ENCODE measurements at regions not wholly inside any gene's neighbourhood (a gene's known extent, or its start where the extent isn't known, plus 50 kb on each side); places are given as distances from the start of the nearest gene placed in this dataset.
"Not testable (repeated sequence)": the region's sequence is repeated elsewhere in the genome, so short reads cannot be mapped to it uniquely, and the experiment has no call there.

DNA sequence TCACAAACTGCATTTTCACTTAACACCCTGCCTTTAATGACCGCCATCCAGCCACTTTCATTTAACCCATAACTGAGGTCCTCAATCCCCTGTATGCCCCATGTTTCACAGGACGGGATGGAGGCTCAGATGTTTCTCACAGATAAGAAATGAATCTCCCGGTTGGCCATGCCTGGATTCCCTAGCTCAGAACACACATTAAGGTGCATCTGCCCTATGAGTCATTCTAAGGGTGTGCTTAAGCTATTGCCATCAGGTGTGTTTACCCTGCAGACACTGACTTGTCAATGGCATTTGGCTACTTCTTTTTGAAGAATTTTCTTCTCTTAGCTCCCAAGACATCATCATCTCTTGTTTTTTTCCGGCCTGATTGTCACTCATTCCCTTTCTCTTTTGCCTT lies 222.6 kb upstream of the SMIM31 start:
- DNase-seq, result no peak

DNA sequence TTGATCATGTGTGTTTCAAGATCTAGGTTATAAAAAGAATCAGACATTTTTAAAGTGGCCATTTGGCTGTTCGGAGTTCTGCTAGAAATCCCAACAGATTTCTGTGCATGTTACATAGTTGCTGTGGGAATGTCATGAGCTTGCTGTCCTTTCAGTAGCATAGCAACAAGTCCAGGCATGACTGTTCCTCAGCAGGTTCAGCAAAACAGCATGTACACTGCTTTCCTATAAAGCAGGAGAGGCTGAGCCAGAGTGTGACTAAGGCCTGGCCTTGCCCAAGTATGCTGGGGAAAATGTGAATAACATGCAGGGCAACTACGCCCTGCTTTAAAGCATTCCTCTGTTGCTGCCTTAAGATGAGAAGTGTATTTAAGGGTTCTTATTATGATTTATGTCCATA lies 217.1 kb upstream of the SMIM31 start:
- no peak for DNase-seq

GRCh38 chr4:164538097-164538496 lies 215.8 kb upstream of the SMIM31 start:
- no peak for DNase-seq

- no peak for DNase-seq
Observed at GRCh38 chr4:164540987-164541386, 212.9 kb upstream of the SMIM31 start.

- DNase-seq, result no peak
Observed at GRCh38 chr4:164542431-164542830, 211.5 kb upstream of the SMIM31 start.

GRCh38 chr4:164550989-164551712 lies 202.8 kb upstream of the SMIM31 start:
- DNase-seq, result no peak

DNA sequence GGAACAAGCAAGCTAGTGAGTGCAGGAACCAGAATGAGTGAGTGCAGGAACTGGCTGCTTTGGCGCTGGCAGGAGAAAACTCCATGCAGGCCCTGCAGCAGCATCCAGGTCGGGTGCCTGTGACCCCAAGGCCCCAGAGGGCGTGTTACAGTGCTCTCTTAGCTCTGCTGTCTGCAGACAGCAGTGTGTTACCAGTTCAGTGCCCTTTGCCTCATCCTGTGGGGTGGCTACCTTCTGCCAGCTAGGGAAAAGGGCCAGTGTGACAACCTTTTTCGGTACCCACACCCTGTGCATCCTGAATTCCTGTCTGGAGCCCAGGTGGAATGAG lies 202.3 kb upstream of the SMIM31 start:
- DNase-seq, result no peak

DNA sequence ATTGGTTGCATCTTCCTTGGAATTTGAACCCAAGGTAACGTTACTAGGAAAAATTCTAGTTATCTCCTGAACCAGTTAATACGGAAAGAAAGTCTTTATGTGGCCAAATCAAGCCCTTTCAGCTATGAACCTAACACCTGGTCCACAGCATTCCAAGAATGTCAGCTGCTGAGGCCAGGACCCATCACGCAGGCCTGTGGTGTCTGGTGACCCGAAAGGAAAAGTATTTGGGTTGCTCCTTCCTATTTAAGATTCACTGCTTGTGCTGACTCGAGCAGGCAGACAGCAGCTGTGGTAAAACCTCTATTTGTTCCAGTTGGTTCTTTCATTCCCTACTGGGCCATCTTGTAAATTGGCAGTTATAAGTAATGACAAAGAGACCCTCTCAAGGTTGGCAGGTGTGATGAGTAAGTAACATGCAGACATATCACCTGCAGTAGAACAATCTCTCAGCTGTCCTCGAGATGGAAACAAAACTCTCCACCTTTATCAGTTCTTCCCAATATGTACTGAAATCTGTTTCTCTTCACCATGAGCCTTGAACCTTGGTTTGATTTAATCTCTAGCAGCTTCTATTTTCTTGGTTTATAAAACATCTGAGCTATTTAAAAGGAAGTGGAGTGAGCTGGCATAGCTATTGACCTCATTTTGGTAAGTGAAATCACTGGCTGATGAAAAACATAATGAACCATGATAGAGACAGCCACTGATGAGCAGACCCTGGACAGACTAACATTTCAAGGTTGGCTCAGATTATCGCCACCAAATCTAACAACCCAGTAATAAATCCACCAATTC lies 182.1 kb upstream of the SMIM31 start:
- DNase-seq, result no peak

DNA sequence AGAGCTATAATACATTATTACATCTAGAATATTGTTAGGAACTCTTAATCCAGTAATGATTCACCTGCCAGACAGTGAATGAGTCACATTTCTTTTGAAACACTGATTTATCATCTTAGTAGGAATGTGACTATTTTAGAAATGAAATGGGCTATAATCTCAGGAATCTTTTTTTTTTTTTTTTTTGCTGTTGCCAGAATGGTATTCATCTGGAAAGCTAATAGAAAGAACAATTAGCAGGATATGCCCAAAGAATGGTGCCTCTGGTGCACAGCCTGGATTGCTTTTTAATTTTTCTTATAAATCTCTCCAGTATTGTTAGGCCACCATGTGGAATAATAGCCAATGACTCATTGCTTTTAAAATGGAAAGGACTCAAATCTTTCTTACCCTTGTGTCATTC lies 181.1 kb upstream of the SMIM31 start:
- no peak for DNase-seq

GRCh38 chr4:164575861-164576260 lies 178.1 kb upstream of the SMIM31 start:
- no peak for DNase-seq

GRCh38 chr4:164579270-164579942 lies 174.5 kb upstream of the SMIM31 start:
- DNase-seq, result no peak

DNA sequence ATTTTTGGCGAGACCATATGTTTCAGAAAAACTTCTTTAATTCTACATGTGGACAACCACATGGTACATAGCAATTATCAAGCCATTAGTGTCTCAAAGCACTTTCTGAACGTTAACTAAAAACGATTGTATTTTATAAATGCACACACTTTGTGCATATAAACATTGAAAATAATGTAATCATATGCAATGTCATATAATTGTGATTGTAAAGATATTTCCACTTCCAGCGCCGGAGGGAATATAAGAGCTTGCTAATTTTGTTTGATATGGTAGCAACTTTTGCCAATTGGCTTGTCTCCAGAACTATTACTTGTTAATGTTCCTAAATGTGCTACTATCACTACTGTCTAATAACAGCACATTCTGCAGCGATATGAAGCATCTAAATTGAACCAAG lies 162.3 kb upstream of the SMIM31 start:
- no peak for DNase-seq

DNA sequence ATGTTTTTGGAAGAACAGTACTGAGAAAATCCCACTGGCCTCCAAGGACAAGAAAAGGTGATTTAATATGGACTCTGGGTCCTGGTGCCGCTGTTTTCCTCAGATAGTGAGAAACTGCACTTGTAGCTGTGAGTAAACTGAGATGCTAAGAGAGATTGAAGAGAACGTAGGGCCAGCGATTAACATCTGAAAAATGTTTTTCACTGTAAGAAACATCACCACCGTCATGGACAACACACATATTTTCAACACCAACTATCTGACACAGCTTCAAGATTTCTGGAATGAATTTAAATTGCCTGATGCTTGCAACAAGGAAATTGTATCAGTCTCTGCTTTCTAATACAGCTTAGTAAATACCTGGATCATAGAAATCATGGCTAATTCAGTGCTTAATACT lies 158.2 kb upstream of the SMIM31 start:
- no peak for DNase-seq

GRCh38 chr4:164596318-164596878 lies 157.5 kb upstream of the SMIM31 start:
- no peak for DNase-seq

GRCh38 chr4:164596927-164597326 lies 157.0 kb upstream of the SMIM31 start:
- no peak for DNase-seq

DNA sequence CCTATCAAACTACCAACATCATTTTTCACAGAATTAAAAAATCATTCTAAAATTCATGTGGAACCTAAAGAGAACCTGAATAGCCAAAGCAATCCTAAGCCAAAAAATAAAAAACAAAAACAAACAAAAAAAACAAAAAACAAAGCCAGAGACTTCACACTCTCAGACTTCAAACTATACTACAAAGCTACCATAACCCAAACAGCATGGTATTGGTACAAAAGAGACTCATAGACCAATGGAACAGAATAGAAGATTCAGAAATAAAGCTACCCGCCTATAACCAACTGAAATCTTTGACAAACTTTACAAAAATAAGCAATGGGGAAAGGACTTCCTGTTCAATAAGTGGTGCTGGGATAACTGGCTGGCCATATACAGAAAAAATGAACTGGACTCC lies 152.3 kb upstream of the SMIM31 start:
- DNase-seq, result no peak

GRCh38 chr4:164605791-164606190 lies 148.1 kb upstream of the SMIM31 start:
- not testable (repeated sequence) for DNase-seq

GRCh38 chr4:164606478-164606877 lies 147.5 kb upstream of the SMIM31 start:
- DNase-seq, result no peak

- DNase-seq, result no peak
Observed at GRCh38 chr4:164613256-164613655, 140.7 kb upstream of the SMIM31 start.

DNA sequence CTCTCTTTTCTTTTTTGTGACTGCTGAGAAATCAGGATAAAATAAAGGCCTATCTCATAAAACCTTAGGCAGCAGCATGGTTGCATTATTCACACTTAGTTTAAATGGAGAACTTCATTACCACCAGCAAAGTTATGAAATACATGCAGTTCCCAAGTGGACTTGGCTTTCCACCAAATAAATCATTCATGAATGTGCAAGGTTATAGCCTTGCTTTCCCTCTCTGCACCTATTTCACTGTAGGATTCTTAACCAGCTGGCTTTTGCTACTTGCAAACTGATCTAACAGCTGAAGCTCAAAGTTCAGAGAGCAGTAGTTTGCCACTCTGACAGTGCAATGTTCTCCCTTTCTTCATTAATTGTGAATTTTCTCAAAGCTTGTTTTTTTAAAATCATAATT lies 140.1 kb upstream of the SMIM31 start:
- no peak for DNase-seq

DNA sequence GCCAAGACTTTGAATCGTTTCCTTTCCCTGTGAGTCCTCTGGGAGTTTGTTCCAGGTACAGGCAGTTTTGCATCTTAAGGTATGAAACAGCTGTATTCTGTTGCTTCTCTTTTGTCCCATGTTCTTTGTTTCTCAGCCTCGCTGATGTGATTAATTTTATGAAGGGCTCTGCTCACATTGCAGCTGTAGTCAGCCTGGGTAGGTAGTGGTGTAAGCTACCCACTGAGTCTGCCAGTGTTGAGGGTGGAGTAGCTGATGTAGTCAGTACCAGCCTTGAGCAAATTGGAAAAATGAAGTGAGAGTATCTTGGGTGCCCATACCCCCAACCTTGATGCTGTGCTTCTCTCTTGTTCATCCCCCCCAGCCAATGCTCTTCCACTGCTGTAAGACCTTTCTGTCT lies 139.6 kb upstream of the SMIM31 start:
- no peak for DNase-seq

DNA sequence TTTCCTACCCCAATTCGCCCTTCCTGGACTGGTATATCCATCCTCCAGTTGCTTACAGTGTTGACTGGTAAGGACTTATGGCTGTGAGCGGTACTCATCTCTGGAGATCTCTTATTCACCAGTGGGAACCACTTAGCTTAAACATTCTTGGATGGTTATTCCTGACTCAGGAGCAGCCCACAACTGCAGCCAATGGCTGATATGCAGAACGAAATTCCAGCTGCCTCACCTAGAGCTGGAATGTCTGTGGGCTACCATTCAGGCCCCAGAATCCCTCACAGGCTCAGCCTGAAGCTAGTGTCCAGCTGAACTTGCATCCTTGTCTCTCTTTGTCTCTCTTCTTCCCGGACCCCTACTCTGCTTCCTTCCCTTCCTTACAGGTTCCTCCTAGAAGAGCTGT lies 138.9 kb upstream of the SMIM31 start:
- no peak for DNase-seq

GRCh38 chr4:164615964-164616363 lies 138.0 kb upstream of the SMIM31 start:
- no peak for DNase-seq

- DNase-seq, result no peak
Observed at GRCh38 chr4:164616961-164617360, 137.0 kb upstream of the SMIM31 start.

Data from activated gamma-delta T cell treated with Interleukin-2 at 50 U/mL for 16 hours (primary cell).